ENCODE measurements at regions not wholly inside any gene's neighbourhood (a gene's known extent, or its start where the extent isn't known, plus 50 kb on each side); places are given as distances from the start of the nearest gene placed in this dataset.

DNA sequence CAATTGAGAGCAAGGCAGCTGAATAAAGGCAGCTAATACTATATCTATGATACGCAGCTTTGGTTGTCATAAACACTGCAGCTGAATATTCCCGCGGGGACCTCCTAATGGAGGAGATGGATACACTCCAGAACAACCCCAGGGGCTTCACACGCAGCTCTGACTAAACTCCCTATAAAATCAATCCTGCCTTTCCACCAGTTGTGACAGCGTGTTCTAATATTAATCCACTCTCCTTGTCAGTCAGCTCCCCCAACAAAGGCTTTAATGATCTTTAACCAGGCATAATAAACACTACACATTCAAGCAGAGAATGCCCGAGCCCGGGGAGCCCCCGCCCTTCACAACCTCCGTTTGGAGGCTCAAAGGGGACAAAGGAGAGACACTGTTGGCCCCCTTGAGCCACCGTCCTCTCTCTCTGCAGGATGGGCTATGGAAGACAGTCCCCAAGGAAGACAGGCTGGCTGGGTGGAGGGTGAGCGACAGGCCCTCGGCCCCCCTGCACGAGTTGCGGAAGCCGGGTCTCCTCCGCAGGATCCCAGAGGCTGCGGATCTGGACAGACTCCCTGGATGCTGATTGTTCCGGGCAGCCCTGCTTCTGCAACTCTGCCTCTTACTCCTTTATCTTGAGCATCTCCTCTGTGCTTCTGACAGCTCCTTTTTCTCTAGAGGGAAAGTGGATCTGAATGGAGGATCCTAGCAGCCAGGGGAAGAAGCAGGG lies 565.2 kb downstream of the BUD13 start:
- Histone ChIP-seq H3K4me3 (no peak overlapping the region), H3K9me3 (ENCODE audit: low read depth) (no peaks in the 10 kb centered on the region), H3F3A (ENCODE audit: low read depth) (no peaks in the 10 kb centered on the region), H3K4me1 (peaks cover 7% of the 10 kb centered on the region), H3K36me3 (no peaks in the 10 kb centered on the region), H4K20me1 (ENCODE audit: low read depth) (no peaks in the 10 kb centered on the region), H3K4me2 (no peak overlapping the region), H3K27ac (no peak overlapping the region), H3K79me2 (ENCODE audit: low read depth) (no peaks in the 10 kb centered on the region), H3K9ac (no peak overlapping the region), H2AFZ (replicated peaks) (peak overlapping the region; percentile 57), H3K27me3 (no peaks in the 10 kb centered on the region)
- Mint-ChIP-seq H3K36me3 (no peaks in the 10 kb centered on the region), H3K27me3 (ENCODE audit: insufficient read depth, low read depth) (no peaks in the 10 kb centered on the region), H3K4me3 (no peak overlapping the region), H3K27ac (peak overlapping the region; percentile 57), H3K9me3 (no peaks in the 10 kb centered on the region), H3K4me1 (peaks cover 41% of the 10 kb centered on the region)
- DNase-seq (ENCODE audit: low spot score), result no peak
- no peak for TF ChIP-seq EZH2 (IDR thresholded peaks at IDR 0.05)
- no peak for TF ChIP-seq EZH2phosphoT487 (IDR thresholded peaks at IDR 0.05)
- TF ChIP-seq, protein P1, sequence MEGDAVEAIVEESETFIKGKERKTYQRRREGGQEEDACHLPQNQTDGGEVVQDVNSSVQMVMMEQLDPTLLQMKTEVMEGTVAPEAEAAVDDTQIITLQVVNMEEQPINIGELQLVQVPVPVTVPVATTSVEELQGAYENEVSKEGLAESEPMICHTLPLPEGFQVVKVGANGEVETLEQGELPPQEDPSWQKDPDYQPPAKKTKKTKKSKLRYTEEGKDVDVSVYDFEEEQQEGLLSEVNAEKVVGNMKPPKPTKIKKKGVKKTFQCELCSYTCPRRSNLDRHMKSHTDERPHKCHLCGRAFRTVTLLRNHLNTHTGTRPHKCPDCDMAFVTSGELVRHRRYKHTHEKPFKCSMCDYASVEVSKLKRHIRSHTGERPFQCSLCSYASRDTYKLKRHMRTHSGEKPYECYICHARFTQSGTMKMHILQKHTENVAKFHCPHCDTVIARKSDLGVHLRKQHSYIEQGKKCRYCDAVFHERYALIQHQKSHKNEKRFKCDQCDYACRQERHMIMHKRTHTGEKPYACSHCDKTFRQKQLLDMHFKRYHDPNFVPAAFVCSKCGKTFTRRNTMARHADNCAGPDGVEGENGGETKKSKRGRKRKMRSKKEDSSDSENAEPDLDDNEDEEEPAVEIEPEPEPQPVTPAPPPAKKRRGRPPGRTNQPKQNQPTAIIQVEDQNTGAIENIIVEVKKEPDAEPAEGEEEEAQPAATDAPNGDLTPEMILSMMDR (IDR thresholded peaks at IDR 0.05), result no peak

DNA sequence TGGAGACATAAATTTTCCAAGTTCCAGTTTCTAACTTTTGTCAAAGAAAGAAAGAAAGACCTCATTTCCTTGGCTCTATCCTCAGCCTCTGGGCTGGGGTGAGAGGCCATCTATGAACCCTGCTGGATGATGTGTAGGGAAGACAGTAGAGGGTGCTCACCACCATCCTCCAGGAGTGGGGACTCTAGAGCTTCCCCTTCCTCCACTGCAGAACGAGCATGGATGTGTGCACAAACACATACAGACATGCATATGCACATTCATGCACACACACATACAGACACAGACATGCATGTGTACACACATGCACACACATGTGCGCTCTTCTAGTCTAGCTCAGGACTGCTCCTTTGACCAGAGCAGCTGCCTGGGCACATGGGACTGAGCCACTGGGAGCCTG lies 565.8 kb downstream of the BUD13 start:
- no peak for DNase-seq (ENCODE audit: low spot score)
- H3K27me3 ChIP-seq, result no peaks in the 10 kb centered on the region
- no peaks in the 10 kb centered on the region for H4K20me1 ChIP-seq (ENCODE audit: low read depth)
- H3K4me3 Mint-ChIP-seq, result no peak overlapping the region
- H3K36me3 Mint-ChIP-seq, result no peaks in the 10 kb centered on the region
- no peaks in the 10 kb centered on the region for H3F3A ChIP-seq (ENCODE audit: low read depth)
- H2AFZ ChIP-seq (replicated peaks), result no peak overlapping the region
- no peak overlapping the region for H3K27ac Mint-ChIP-seq
- no peaks in the 10 kb centered on the region for H3K9me3 Mint-ChIP-seq
- no peaks in the 10 kb centered on the region for H3K27me3 Mint-ChIP-seq (ENCODE audit: insufficient read depth, low read depth)
- no peak overlapping the region for H3K4me3 ChIP-seq
- peaks cover 7% of the 10 kb centered on the region for H3K4me1 ChIP-seq
- H3K27ac ChIP-seq, result no peak overlapping the region
- no peaks in the 10 kb centered on the region for H3K36me3 ChIP-seq
- no peak overlapping the region for H3K4me2 ChIP-seq
- H3K79me2 ChIP-seq (ENCODE audit: low read depth), result no peaks in the 10 kb centered on the region
- H3K4me1 Mint-ChIP-seq, result peaks cover 43% of the 10 kb centered on the region
- no peaks in the 10 kb centered on the region for H3K9me3 ChIP-seq (ENCODE audit: low read depth)
- no peak for TF ChIP-seq EZH2 (IDR thresholded peaks at IDR 0.05)
- TF ChIP-seq, protein P1 (IDR thresholded peaks at IDR 0.05), result no peak
- no peak for TF ChIP-seq EZH2phosphoT487 (IDR thresholded peaks at IDR 0.05)
- no peak overlapping the region for H3K9ac ChIP-seq

DNA sequence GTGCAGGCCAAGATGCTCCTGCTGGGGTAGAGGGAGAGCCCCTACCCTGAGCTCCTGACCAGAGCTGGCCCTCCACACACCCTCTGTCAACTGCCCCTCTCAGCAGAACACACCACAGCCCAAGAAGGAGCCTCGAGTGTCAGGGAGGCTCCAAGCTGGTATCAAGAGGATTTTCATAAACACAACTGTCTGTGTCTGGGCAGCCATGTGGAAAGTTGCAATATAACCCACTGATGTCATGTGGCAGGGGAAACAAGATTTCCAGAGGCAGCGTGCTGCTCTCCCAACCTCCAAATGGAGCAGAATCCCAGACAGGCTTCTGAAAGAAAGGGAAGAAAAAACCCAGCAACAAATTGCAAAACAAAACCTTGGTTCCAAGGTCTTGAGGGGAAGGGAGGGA lies 569.9 kb downstream of the BUD13 start:
- Histone ChIP-seq H3K4me1 (peaks cover 4% of the 10 kb centered on the region), H2AFZ (replicated peaks) (no peak overlapping the region), H3K4me3 (no peak overlapping the region), H3K4me2 (no peak overlapping the region), H3K36me3 (no peaks in the 10 kb centered on the region), H3K9me3 (ENCODE audit: low read depth) (no peaks in the 10 kb centered on the region), H4K20me1 (ENCODE audit: low read depth) (no peaks in the 10 kb centered on the region), H3F3A (ENCODE audit: low read depth) (no peaks in the 10 kb centered on the region), H3K27me3 (no peaks in the 10 kb centered on the region), H3K9ac (no peak overlapping the region), H3K79me2 (ENCODE audit: low read depth) (no peaks in the 10 kb centered on the region), H3K27ac (no peak overlapping the region)
- peak overlapping the region; percentile 71 for H3K27ac Mint-ChIP-seq
- peaks cover 59% of the 10 kb centered on the region for H3K4me1 Mint-ChIP-seq
- TF ChIP-seq, protein P1 (IDR thresholded peaks at IDR 0.05), result no peak
- no peak for TF ChIP-seq EZH2 (IDR thresholded peaks at IDR 0.05)
- no peak for TF ChIP-seq EZH2phosphoT487 (IDR thresholded peaks at IDR 0.05)
- H3K9me3 Mint-ChIP-seq, result no peaks in the 10 kb centered on the region
- no peak overlapping the region for H3K4me3 Mint-ChIP-seq
- H3K27me3 Mint-ChIP-seq (ENCODE audit: insufficient read depth, low read depth), result peaks cover 11% of the 10 kb centered on the region
- no peaks in the 10 kb centered on the region for H3K36me3 Mint-ChIP-seq
- no peak for DNase-seq (ENCODE audit: low spot score)
